ENCODE measurements at regions not wholly inside any gene's neighbourhood (a gene's known extent, or its start where the extent isn't known, plus 50 kb on each side); places are given as distances from the start of the nearest gene placed in this dataset.

GRCh38 chr13:50374517-50374916 is 359.3 kb downstream of the KCNRG start:
- Mint-ChIP-seq H3K4me3 (no peak overlapping the region), H3K9me3 (no peaks in the 10 kb centered on the region), H3K4me1 (peaks cover 0 to 4% of the 10 kb centered on the region in 2 donors), H3K27ac (no peak overlapping the region), H3K36me3 (peaks cover 11% of the 10 kb centered on the region), H3K27me3 (ENCODE audit: low read depth in 2 of 2) (peaks cover 17 to 36% of the 10 kb centered on the region in 2 donors)
- H3K4me3 ChIP-seq (ENCODE audit: low read length) = no peak overlapping the region
- no peak for TF ChIP-seq CTCF (IDR thresholded peaks at IDR 0.05)
- intact Hi-C loops (cut with micrococcal nuclease) = no loop called here
- no peaks in the 10 kb centered on the region for H3K36me3 ChIP-seq (ENCODE audit: control insufficient read depth, insufficient read depth, low read length)
- H3K27ac ChIP-seq (ENCODE audit: low read length) = no peak overlapping the region
- WGBS (ENCODE audit: insufficient coverage) = 95% methylated on average over 5 of the region's 6 CpGs
- no peaks in the 10 kb centered on the region for H3K9me3 ChIP-seq (ENCODE audit: control insufficient read depth, insufficient read depth, low read length)
- no peaks in the 10 kb centered on the region for H3K4me1 ChIP-seq (ENCODE audit: control insufficient read depth, insufficient read depth, low read length)
- ATAC-seq (no peak), DNase-seq (no peak)
- H3K27me3 ChIP-seq (ENCODE audit: control insufficient read depth, insufficient read depth, low read length) = no peaks in the 10 kb centered on the region

- no peak overlapping the region for H3K27ac ChIP-seq (ENCODE audit: low read length)
- intact Hi-C loops (cut with micrococcal nuclease) = no loop called here
- H3K4me3 ChIP-seq (ENCODE audit: low read length) = no peak overlapping the region
- Mint-ChIP-seq H3K4me1 (peaks cover 0 to 4% of the 10 kb centered on the region in 2 donors), H3K4me3 (no peak overlapping the region), H3K27ac (no peak overlapping the region), H3K9me3 (peaks cover 0 to 5% of the 10 kb centered on the region in 2 donors), H3K36me3 (peaks cover 10% of the 10 kb centered on the region), H3K27me3 (ENCODE audit: low read depth in 2 of 2) (peaks cover 11 to 24% of the 10 kb centered on the region in 2 donors)
- H3K9me3 ChIP-seq (ENCODE audit: control insufficient read depth, insufficient read depth, low read length) = peaks cover 7% of the 10 kb centered on the region
- TF ChIP-seq CTCF (IDR thresholded peaks at IDR 0.05) = no peak
- H3K4me1 ChIP-seq (ENCODE audit: control insufficient read depth, insufficient read depth, low read length) = no peaks in the 10 kb centered on the region
- DNase-seq (no peak), ATAC-seq (no peak)
- no peaks in the 10 kb centered on the region for H3K36me3 ChIP-seq (ENCODE audit: control insufficient read depth, insufficient read depth, low read length)
- WGBS (ENCODE audit: insufficient coverage) = 42% methylated on average over 4 of the region's 4 CpGs
- H3K27me3 ChIP-seq (ENCODE audit: control insufficient read depth, insufficient read depth, low read length) = no peaks in the 10 kb centered on the region
These were observed 360.5 kb downstream of the KCNRG start for GRCh38 chr13:50375792-50376191.

- intact Hi-C loops (cut with micrococcal nuclease) = no loop called here
- Histone ChIP-seq H3K36me3 (ENCODE audit: control insufficient read depth, insufficient read depth, low read length) (no peaks in the 10 kb centered on the region), H3K4me1 (ENCODE audit: control insufficient read depth, insufficient read depth, low read length) (no peaks in the 10 kb centered on the region), H3K9me3 (ENCODE audit: control insufficient read depth, insufficient read depth, low read length) (peaks cover 9% of the 10 kb centered on the region), H3K27me3 (ENCODE audit: control insufficient read depth, insufficient read depth, low read length) (no peaks in the 10 kb centered on the region), H3K27ac (ENCODE audit: low read length) (no peak overlapping the region), H3K4me3 (ENCODE audit: low read length) (no peak overlapping the region)
- peaks cover 20% of the 10 kb centered on the region for H3K36me3 Mint-ChIP-seq
- H3K4me3 Mint-ChIP-seq = no peak overlapping the region
- DNase-seq = no peak
- H3K27me3 Mint-ChIP-seq (ENCODE audit: low read depth in 2 of 2) = peaks cover 3 to 12% of the 10 kb centered on the region in 2 donors
- H3K4me1 Mint-ChIP-seq = peaks cover 0 to 4% of the 10 kb centered on the region in 2 donors
- WGBS (ENCODE audit: insufficient coverage) = 100% methylated on average over 1 of the region's 1 CpG
- H3K27ac Mint-ChIP-seq = no peak overlapping the region
- ATAC-seq = no peak
- peaks cover 0 to 9% of the 10 kb centered on the region in 2 donors for H3K9me3 Mint-ChIP-seq
- TF ChIP-seq CTCF (IDR thresholded peaks at IDR 0.05) = no peak
These were observed 361.8 kb downstream of the KCNRG start for GRCh38 chr13:50376895-50377575.
